ENCODE measurements at regions not wholly inside any gene's neighbourhood (a gene's known extent, or its start where the extent isn't known, plus 50 kb on each side); places are given as distances from the start of the nearest gene placed in this dataset.

GRCh38 chr2:66865161-66865560 is 430.2 kb downstream of the MEIS1 start:
- RAD21 ChIA-PET (ENCODE audit: unreplicated experiment) = no interaction called here
- in situ Hi-C loops (cut with MboI) (no loop called here), intact Hi-C loops (cut with micrococcal nuclease; ENCODE audit: unreplicated experiment) (no loop called here)
- BruUV-seq (replicated peaks) = no TSS peak
- no peak overlapping the region for H3K4me3 ChIP-seq
- no peak for DNase-seq (ENCODE audit: low read depth, low spot score)
- no peaks in the 10 kb centered on the region for H4K20me1 ChIP-seq (ENCODE audit: control insufficient read depth, insufficient read depth)
- H3K9ac ChIP-seq (ENCODE audit: control insufficient read depth, insufficient read depth, low read length) = no peak overlapping the region
- POLR2A ChIA-PET = no interaction called here
- H2AFZ ChIP-seq (ENCODE audit: control insufficient read depth, low read depth, low read length) = no peak overlapping the region
- H3K9me3 ChIP-seq (replicated peaks; ENCODE audit: control insufficient read depth, insufficient read depth, low read length) = no peaks in the 10 kb centered on the region
- no peak overlapping the region for H3K27ac ChIP-seq (ENCODE audit: control insufficient read depth, insufficient read depth)
- no peak overlapping the region for H3K4me2 ChIP-seq (ENCODE audit: control insufficient read depth, insufficient read depth)
- no peak for ATAC-seq
- no peak for TF ChIP-seq DPF2 (IDR thresholded peaks at IDR 0.05)
- no peak for TF ChIP-seq USF2 (IDR thresholded peaks at IDR 0.05; ENCODE audit: borderline replicate concordance, low read depth, low read length)
- no peaks in the 10 kb centered on the region for H3K27me3 ChIP-seq (replicated peaks in 1 of 2; ENCODE audit: control insufficient read depth in 2 of 2, insufficient read depth in 2 of 2, low read length in 1 of 2)
- H3K36me3 ChIP-seq (ENCODE audit: control insufficient read depth in 2 of 2, insufficient read depth in 2 of 2, low read length in 1 of 2) = no peaks in the 10 kb centered on the region
- CTCF ChIA-PET = no interaction called here
- SMC1A ChIA-PET (ENCODE audit: uncharacterized antibody, unreplicated experiment) = no interaction called here
- no peaks in the 10 kb centered on the region for H3K4me1 ChIP-seq (ENCODE audit: control insufficient read depth, insufficient read depth, low read length)
- no peak for FAIRE-seq
- no peaks in the 10 kb centered on the region for H3K79me2 ChIP-seq (ENCODE audit: control insufficient read depth, insufficient read depth, low read length)

- WGBS (ENCODE audit: insufficient coverage, insufficient replicate concordance, low lambda C conversion rate, missing lambda C conversion rate) = 0% methylated on average over 3 of the region's 3 CpGs
Measured at GRCh38 chr2:66866331-66867062, 431.6 kb downstream of the MEIS1 start.

More at GRCh38 chr2:66866331-66867062, 431.6 kb downstream of the MEIS1 start:
- TF ChIP-seq SMAD5 (IDR thresholded peaks at IDR 0.05; ENCODE audit: low read depth) (no peak), ATF7 (IDR thresholded peaks at IDR 0.05; ENCODE audit: low read depth) (no peak), MTA2 (IDR thresholded peaks at IDR 0.05; ENCODE audit: low read depth) (no peak)
- Histone ChIP-seq H3K9me3 (replicated peaks; ENCODE audit: control insufficient read depth, insufficient read depth, low read length) (no peaks in the 10 kb centered on the region), H3K79me2 (ENCODE audit: control insufficient read depth, insufficient read depth, low read length) (no peaks in the 10 kb centered on the region), H3K9ac (ENCODE audit: control insufficient read depth, insufficient read depth, low read length) (no peak overlapping the region), H3K36me3 (ENCODE audit: control insufficient read depth in 2 of 2, insufficient read depth in 2 of 2, low read length in 1 of 2) (no peaks in the 10 kb centered on the region), H3K4me3 (no peak overlapping the region), H3K27me3 (replicated peaks in 1 of 2; ENCODE audit: control insufficient read depth in 2 of 2, insufficient read depth in 2 of 2, low read length in 1 of 2) (no peaks in the 10 kb centered on the region), H2AFZ (ENCODE audit: control insufficient read depth, low read depth, low read length) (no peak overlapping the region), H3K4me2 (ENCODE audit: control insufficient read depth, insufficient read depth) (no peak overlapping the region), H3K27ac (ENCODE audit: control insufficient read depth, insufficient read depth) (no peak overlapping the region), H3K4me1 (ENCODE audit: control insufficient read depth, insufficient read depth, low read length) (no peaks in the 10 kb centered on the region), H4K20me1 (ENCODE audit: control insufficient read depth, insufficient read depth) (no peaks in the 10 kb centered on the region)
- ATAC-seq = no peak
- intact Hi-C loops (cut with micrococcal nuclease; ENCODE audit: unreplicated experiment) (no loop called here), in situ Hi-C loops (cut with MboI) (no loop called here)
- no TSS peak for BruUV-seq (replicated peaks)
- ChIA-PET RAD21 (ENCODE audit: unreplicated experiment) (no interaction called here), CTCF (no interaction called here), SMC1A (ENCODE audit: uncharacterized antibody, unreplicated experiment) (interaction anchor here (0.5 to 1.2 kb wide), 2 partner anchors 8 to 778 kb away, joined by 3 read pairs; no protein-coding TSS in a partner anchor), POLR2A (no interaction called here)
- no peak for FAIRE-seq
- DNase-seq (ENCODE audit: low read depth, low spot score) = no peak

Data from GM12878 (cell line).